ENCODE measurements at regions not wholly inside any gene's neighbourhood (a gene's known extent, or its start where the extent isn't known, plus 50 kb on each side); places are given as distances from the start of the nearest gene placed in this dataset.

- BruUV-seq (replicated peaks), result no TSS peak
- intact Hi-C loops (cut with micrococcal nuclease), result loop anchor here (5.0 kb wide), 1 partner anchor 445 kb away; no protein-coding TSS in a partner anchor
- DNase-seq (ENCODE audit: low read depth, low spot score) (peak; percentile 72), FAIRE-seq (peak; percentile 58)
- Histone ChIP-seq H2AFZ (ENCODE audit: low read depth, low read length) (no peak overlapping the region), H3K27me3 (ENCODE audit: control insufficient read depth in 2 of 2, insufficient read depth in 2 of 2, low read length in 2 of 2) (no peaks in the 10 kb centered on the region), H3K9me1 (replicated peaks; ENCODE audit: control insufficient read depth, extremely low read depth, insufficient read depth, low read length) (no peaks in the 10 kb centered on the region), H3K4me2 (ENCODE audit: insufficient read depth, low read length) (peak overlapping the region; percentile 35), H3K4me3 (replicated peaks in 1 of 3; ENCODE audit: insufficient read depth in 1 of 3, low read depth in 1 of 3, low read length in 3 of 3) (no peak overlapping the region), H3K4me1 (ENCODE audit: control insufficient read depth, extremely low read depth, insufficient read depth, low read length) (peaks cover 9% of the 10 kb centered on the region), H3K9ac (replicated peaks; ENCODE audit: extremely low read depth, insufficient read depth, low read length) (no peak overlapping the region), H4K20me1 (replicated peaks; ENCODE audit: control insufficient read depth, extremely low read depth, insufficient read depth, low read length) (no peaks in the 10 kb centered on the region), H3K9me3 (replicated peaks; ENCODE audit: control insufficient read depth, insufficient read depth, low read length) (no peaks in the 10 kb centered on the region), H3K27ac (ENCODE audit: insufficient read depth, low read depth, low read length) (peak overlapping the region; percentile 12), H3K36me3 (ENCODE audit: control insufficient read depth in 2 of 2, extremely low read depth in 1 of 2, insufficient read depth in 2 of 2, low read length in 2 of 2) (no peaks in the 10 kb centered on the region), H3K79me2 (ENCODE audit: control insufficient read depth, insufficient read depth, low read length) (no peaks in the 10 kb centered on the region)
- TF ChIP-seq POLR2A (IDR thresholded peaks at IDR 0.05; ENCODE audit: low read depth, low read length) (no peak), EZH2 (IDR thresholded peaks at IDR 0.05; ENCODE audit: borderline replicate concordance, low read depth, low read length, severe bottlenecking) (no peak), GATA2 (IDR thresholded peaks at IDR 0.05; ENCODE audit: insufficient read depth, insufficient read length, low read depth, low read length) (peak; percentile 7), JUN (IDR thresholded peaks at IDR 0.05; ENCODE audit: borderline replicate concordance, insufficient read depth, insufficient read length, low read depth) (peak; percentile 6)
- TF ChIP-seq, protein P1, sequence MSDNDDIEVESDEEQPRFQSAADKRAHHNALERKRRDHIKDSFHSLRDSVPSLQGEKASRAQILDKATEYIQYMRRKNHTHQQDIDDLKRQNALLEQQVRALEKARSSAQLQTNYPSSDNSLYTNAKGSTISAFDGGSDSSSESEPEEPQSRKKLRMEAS (IDR thresholded peaks at IDR 0.05; ENCODE audit: insufficient read depth, insufficient read length), result no peak
- TF ChIP-seq, protein P2, sequence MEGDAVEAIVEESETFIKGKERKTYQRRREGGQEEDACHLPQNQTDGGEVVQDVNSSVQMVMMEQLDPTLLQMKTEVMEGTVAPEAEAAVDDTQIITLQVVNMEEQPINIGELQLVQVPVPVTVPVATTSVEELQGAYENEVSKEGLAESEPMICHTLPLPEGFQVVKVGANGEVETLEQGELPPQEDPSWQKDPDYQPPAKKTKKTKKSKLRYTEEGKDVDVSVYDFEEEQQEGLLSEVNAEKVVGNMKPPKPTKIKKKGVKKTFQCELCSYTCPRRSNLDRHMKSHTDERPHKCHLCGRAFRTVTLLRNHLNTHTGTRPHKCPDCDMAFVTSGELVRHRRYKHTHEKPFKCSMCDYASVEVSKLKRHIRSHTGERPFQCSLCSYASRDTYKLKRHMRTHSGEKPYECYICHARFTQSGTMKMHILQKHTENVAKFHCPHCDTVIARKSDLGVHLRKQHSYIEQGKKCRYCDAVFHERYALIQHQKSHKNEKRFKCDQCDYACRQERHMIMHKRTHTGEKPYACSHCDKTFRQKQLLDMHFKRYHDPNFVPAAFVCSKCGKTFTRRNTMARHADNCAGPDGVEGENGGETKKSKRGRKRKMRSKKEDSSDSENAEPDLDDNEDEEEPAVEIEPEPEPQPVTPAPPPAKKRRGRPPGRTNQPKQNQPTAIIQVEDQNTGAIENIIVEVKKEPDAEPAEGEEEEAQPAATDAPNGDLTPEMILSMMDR (IDR thresholded peaks at IDR 0.05; ENCODE audit: extremely low read depth in 1 of 2, insufficient read depth in 1 of 2, low read depth in 1 of 2, low read length in 2 of 2), result no peak
- dilution Hi-C loops (cut with MboI; ENCODE audit: extremely low pct_ligation_motif_present, low sequenced_read_pairs), result no loop called here
- ChIA-PET CTCF (no interaction called here), POLR2A (no interaction called here)
Measured at GRCh38 chr2:66872081-66872985, 437.4 kb downstream of the MEIS1 start.

Measured in endothelial cell of umbilical vein (primary cell).